ENCODE measurements at regions not wholly inside any gene's neighbourhood (a gene's known extent, or its start where the extent isn't known, plus 50 kb on each side); places are given as distances from the start of the nearest gene placed in this dataset.
"Not testable (repeated sequence)": the region's sequence is repeated elsewhere in the genome, so short reads cannot be mapped to it uniquely, and the experiment has no call there.

GRCh38 chr14:58738189-58738836 is 100.6 kb downstream of the DACT1 start:
- Mint-ChIP-seq H3K4me1 (peaks cover 9% of the 10 kb centered on the region), H3K9me3 (no peaks in the 10 kb centered on the region), H3K4me3 (no peak overlapping the region), H3K27ac (no peak overlapping the region), H3K36me3 (no peaks in the 10 kb centered on the region), H3K27me3 (peaks cover 30% of the 10 kb centered on the region)
- DNase-seq: no peak

- Mint-ChIP-seq H3K36me3 (no peaks in the 10 kb centered on the region), H3K9me3 (no peaks in the 10 kb centered on the region), H3K4me1 (peaks cover 6% of the 10 kb centered on the region), H3K27me3 (peaks cover 30% of the 10 kb centered on the region), H3K27ac (no peak overlapping the region), H3K4me3 (no peak overlapping the region)
- DNase-seq: no peak
Measured at GRCh38 chr14:58738876-58739275, 101.1 kb downstream of the DACT1 start.

GRCh38 chr14:58739674-58740073 is 101.9 kb downstream of the DACT1 start:
- Mint-ChIP-seq H3K4me1 (peaks cover 6% of the 10 kb centered on the region), H3K9me3 (no peaks in the 10 kb centered on the region), H3K27me3 (peaks cover 30% of the 10 kb centered on the region), H3K36me3 (no peaks in the 10 kb centered on the region), H3K4me3 (no peak overlapping the region), H3K27ac (no peak overlapping the region)
- no peak for DNase-seq

- H3K36me3 Mint-ChIP-seq: no peaks in the 10 kb centered on the region
- peaks cover 2% of the 10 kb centered on the region for H3K4me1 Mint-ChIP-seq
- no peak overlapping the region for H3K4me3 Mint-ChIP-seq
- no peaks in the 10 kb centered on the region for H3K9me3 Mint-ChIP-seq
- DNase-seq: no peak
- no peak overlapping the region for H3K27ac Mint-ChIP-seq
- peaks cover 24% of the 10 kb centered on the region for H3K27me3 Mint-ChIP-seq
Measured at GRCh38 chr14:58740379-58740935, 102.7 kb downstream of the DACT1 start.

GRCh38 chr14:58744801-58745394 is 107.1 kb downstream of the DACT1 start:
- H3K4me3 Mint-ChIP-seq: no peak overlapping the region
- peaks cover 8% of the 10 kb centered on the region for H3K4me1 Mint-ChIP-seq
- no peak for DNase-seq
- H3K27ac Mint-ChIP-seq: no peak overlapping the region
- H3K9me3 Mint-ChIP-seq: no peaks in the 10 kb centered on the region
- H3K36me3 Mint-ChIP-seq: no peaks in the 10 kb centered on the region
- H3K27me3 Mint-ChIP-seq: peaks cover 11% of the 10 kb centered on the region

- H3K36me3 Mint-ChIP-seq: no peaks in the 10 kb centered on the region
- H3K27me3 Mint-ChIP-seq: no peaks in the 10 kb centered on the region
- no peak overlapping the region for H3K27ac Mint-ChIP-seq
- H3K9me3 Mint-ChIP-seq: no peaks in the 10 kb centered on the region
- DNase-seq: no peak
- H3K4me3 Mint-ChIP-seq: no peak overlapping the region
- H3K4me1 Mint-ChIP-seq: peaks cover 8% of the 10 kb centered on the region
Measured at GRCh38 chr14:58746261-58746660, 108.5 kb downstream of the DACT1 start.

GRCh38 chr14:58746701-58747100 is 108.9 kb downstream of the DACT1 start:
- Mint-ChIP-seq H3K4me3 (no peak overlapping the region), H3K27ac (no peak overlapping the region), H3K27me3 (no peaks in the 10 kb centered on the region), H3K4me1 (peaks cover 8% of the 10 kb centered on the region), H3K36me3 (no peaks in the 10 kb centered on the region), H3K9me3 (no peaks in the 10 kb centered on the region)
- no peak for DNase-seq

- H3K4me1 Mint-ChIP-seq: peaks cover 8% of the 10 kb centered on the region
- no peaks in the 10 kb centered on the region for H3K27me3 Mint-ChIP-seq
- H3K27ac Mint-ChIP-seq: no peak overlapping the region
- H3K9me3 Mint-ChIP-seq: no peaks in the 10 kb centered on the region
- H3K36me3 Mint-ChIP-seq: no peaks in the 10 kb centered on the region
- DNase-seq: no peak
- no peak overlapping the region for H3K4me3 Mint-ChIP-seq
Measured at GRCh38 chr14:58747181-58747580, 109.4 kb downstream of the DACT1 start.

- not testable (repeated sequence) for DNase-seq, H3K27me3 Mint-ChIP-seq, H3K27ac Mint-ChIP-seq, H3K4me1 Mint-ChIP-seq, H3K4me3 Mint-ChIP-seq, H3K9me3 Mint-ChIP-seq, H3K36me3 Mint-ChIP-seq
Measured at GRCh38 chr14:58748251-58748650, 110.5 kb downstream of the DACT1 start.

GRCh38 chr14:58749066-58749669 is 111.4 kb downstream of the DACT1 start:
- Mint-ChIP-seq H3K9me3 (no peaks in the 10 kb centered on the region), H3K4me1 (peaks cover 8% of the 10 kb centered on the region), H3K36me3 (no peaks in the 10 kb centered on the region), H3K4me3 (no peak overlapping the region), H3K27ac (no peak overlapping the region), H3K27me3 (no peaks in the 10 kb centered on the region)
- peak; percentile 35 for DNase-seq

- H3K36me3 Mint-ChIP-seq: no peaks in the 10 kb centered on the region
- no peak for DNase-seq
- H3K4me3 Mint-ChIP-seq: no peak overlapping the region
- H3K9me3 Mint-ChIP-seq: no peaks in the 10 kb centered on the region
- H3K27ac Mint-ChIP-seq: no peak overlapping the region
- H3K27me3 Mint-ChIP-seq: no peaks in the 10 kb centered on the region
- peaks cover 8% of the 10 kb centered on the region for H3K4me1 Mint-ChIP-seq
Measured at GRCh38 chr14:58750321-58751269, 112.8 kb downstream of the DACT1 start.

GRCh38 chr14:58751788-58752187 is 114.0 kb downstream of the DACT1 start:
- Mint-ChIP-seq H3K27me3 (no peaks in the 10 kb centered on the region), H3K36me3 (no peaks in the 10 kb centered on the region), H3K27ac (no peak overlapping the region), H3K9me3 (no peaks in the 10 kb centered on the region), H3K4me3 (no peak overlapping the region), H3K4me1 (peaks cover 8% of the 10 kb centered on the region)
- DNase-seq: no peak

- Mint-ChIP-seq H3K36me3 (no peaks in the 10 kb centered on the region), H3K4me1 (peaks cover 8% of the 10 kb centered on the region), H3K27ac (no peak overlapping the region), H3K4me3 (no peak overlapping the region), H3K27me3 (no peaks in the 10 kb centered on the region), H3K9me3 (no peaks in the 10 kb centered on the region)
- DNase-seq: no peak
Measured at GRCh38 chr14:58752289-58752688, 114.5 kb downstream of the DACT1 start.

- Mint-ChIP-seq H3K4me1 (peaks cover 8% of the 10 kb centered on the region), H3K9me3 (no peaks in the 10 kb centered on the region), H3K27me3 (no peaks in the 10 kb centered on the region), H3K27ac (no peak overlapping the region), H3K36me3 (no peaks in the 10 kb centered on the region), H3K4me3 (no peak overlapping the region)
- no peak for DNase-seq
Measured at GRCh38 chr14:58752771-58753201, 115.0 kb downstream of the DACT1 start.
